ENCODE measurements at regions not wholly inside any gene's neighbourhood (a gene's known extent, or its start where the extent isn't known, plus 50 kb on each side); places are given as distances from the start of the nearest gene placed in this dataset.

GRCh38 chr12:25842254-25842653, 116.2 kb upstream of the RASSF8 start:
- H3K4me3 ChIP-seq = no peak overlapping the region
- no peak for DNase-seq
- H3K36me3 ChIP-seq = no peaks in the 10 kb centered on the region
- no peaks in the 10 kb centered on the region for H3K9me3 ChIP-seq
- H3K27me3 ChIP-seq = no peaks in the 10 kb centered on the region

GRCh38 chr12:25843976-25844375, 114.5 kb upstream of the RASSF8 start:
- H3K4me3 ChIP-seq = no peak overlapping the region
- H3K36me3 ChIP-seq = no peaks in the 10 kb centered on the region
- no peaks in the 10 kb centered on the region for H3K9me3 ChIP-seq
- no peak for DNase-seq
- no peaks in the 10 kb centered on the region for H3K27me3 ChIP-seq

- no peaks in the 10 kb centered on the region for H3K27me3 ChIP-seq
- no peaks in the 10 kb centered on the region for H3K9me3 ChIP-seq
- H3K36me3 ChIP-seq = no peaks in the 10 kb centered on the region
- DNase-seq = no peak
- H3K4me3 ChIP-seq = no peak overlapping the region
Measured at GRCh38 chr12:25845415-25845814, 113.1 kb upstream of the RASSF8 start.

GRCh38 chr12:25852792-25853191, 105.7 kb upstream of the RASSF8 start:
- DNase-seq = no peak
- Histone ChIP-seq H3K27me3 (no peaks in the 10 kb centered on the region), H3K36me3 (no peaks in the 10 kb centered on the region), H3K4me3 (no peak overlapping the region), H3K9me3 (no peaks in the 10 kb centered on the region)

- Histone ChIP-seq H3K27me3 (no peaks in the 10 kb centered on the region), H3K9me3 (no peaks in the 10 kb centered on the region), H3K4me3 (no peak overlapping the region), H3K36me3 (no peaks in the 10 kb centered on the region)
- DNase-seq = no peak
Measured at GRCh38 chr12:25853316-25854095, 105.0 kb upstream of the RASSF8 start.

GRCh38 chr12:25854991-25855390, 103.5 kb upstream of the RASSF8 start:
- Histone ChIP-seq H3K9me3 (no peaks in the 10 kb centered on the region), H3K27me3 (no peaks in the 10 kb centered on the region), H3K4me3 (no peak overlapping the region), H3K36me3 (no peaks in the 10 kb centered on the region)
- no peak for DNase-seq

- DNase-seq = no peak
- H3K27me3 ChIP-seq = no peaks in the 10 kb centered on the region
- no peaks in the 10 kb centered on the region for H3K9me3 ChIP-seq
Measured at GRCh38 chr12:25855716-25856115, 102.8 kb upstream of the RASSF8 start.

GRCh38 chr12:25859976-25860375, 98.5 kb upstream of the RASSF8 start:
- no peak for DNase-seq
- H3K27me3 ChIP-seq = no peaks in the 10 kb centered on the region
- no peaks in the 10 kb centered on the region for H3K9me3 ChIP-seq
- H3K36me3 ChIP-seq = no peaks in the 10 kb centered on the region
- H3K4me3 ChIP-seq = no peak overlapping the region

More at GRCh38 chr12:25855716-25856115, 102.8 kb upstream of the RASSF8 start:
- H3K36me3 ChIP-seq = no peaks in the 10 kb centered on the region
- H3K4me3 ChIP-seq = no peak overlapping the region

GRCh38 chr12:25861226-25861625, 97.3 kb upstream of the RASSF8 start:
- Histone ChIP-seq H3K27me3 (no peaks in the 10 kb centered on the region), H3K36me3 (no peaks in the 10 kb centered on the region), H3K4me3 (no peak overlapping the region), H3K9me3 (no peaks in the 10 kb centered on the region)
- no peak for DNase-seq

- Histone ChIP-seq H3K36me3 (no peaks in the 10 kb centered on the region), H3K9me3 (no peaks in the 10 kb centered on the region), H3K27me3 (no peaks in the 10 kb centered on the region), H3K4me3 (no peak overlapping the region)
- DNase-seq = no peak
Measured at GRCh38 chr12:25864306-25865276, 93.9 kb upstream of the RASSF8 start.

- no peaks in the 10 kb centered on the region for H3K36me3 ChIP-seq
- H3K4me3 ChIP-seq = no peak overlapping the region
- H3K27me3 ChIP-seq = no peaks in the 10 kb centered on the region
- H3K9me3 ChIP-seq = no peaks in the 10 kb centered on the region
- DNase-seq = no peak
Measured at GRCh38 chr12:25866586-25867378, 91.7 kb upstream of the RASSF8 start.

- DNase-seq = no peak
- H3K4me3 ChIP-seq = no peak overlapping the region
Measured at GRCh38 chr12:25868193-25868592, 90.3 kb upstream of the RASSF8 start.

GRCh38 chr12:25872137-25872536, 86.3 kb upstream of the RASSF8 start:
- Histone ChIP-seq H3K27me3 (no peaks in the 10 kb centered on the region), H3K4me3 (no peak overlapping the region), H3K9me3 (no peaks in the 10 kb centered on the region), H3K36me3 (no peaks in the 10 kb centered on the region)
- DNase-seq = no peak

More at GRCh38 chr12:25868193-25868592, 90.3 kb upstream of the RASSF8 start:
- no peaks in the 10 kb centered on the region for H3K36me3 ChIP-seq
- H3K9me3 ChIP-seq = no peaks in the 10 kb centered on the region
- no peaks in the 10 kb centered on the region for H3K27me3 ChIP-seq

GRCh38 chr12:25875661-25876060, 82.8 kb upstream of the RASSF8 start:
- no peak overlapping the region for H3K4me3 ChIP-seq

GRCh38 chr12:25876383-25877045, 82.0 kb upstream of the RASSF8 start:
- no peak for DNase-seq
- Histone ChIP-seq H3K36me3 (no peaks in the 10 kb centered on the region), H3K9me3 (no peaks in the 10 kb centered on the region), H3K4me3 (no peak overlapping the region), H3K27me3 (no peaks in the 10 kb centered on the region)

More at GRCh38 chr12:25875661-25876060, 82.8 kb upstream of the RASSF8 start:
- Histone ChIP-seq H3K9me3 (no peaks in the 10 kb centered on the region), H3K27me3 (no peaks in the 10 kb centered on the region), H3K36me3 (no peaks in the 10 kb centered on the region)
- DNase-seq = no peak

GRCh38 chr12:25877446-25877845, 81.0 kb upstream of the RASSF8 start:
- H3K4me3 ChIP-seq = no peak overlapping the region
- no peaks in the 10 kb centered on the region for H3K36me3 ChIP-seq
- no peak for DNase-seq
- no peaks in the 10 kb centered on the region for H3K9me3 ChIP-seq
- H3K27me3 ChIP-seq = no peaks in the 10 kb centered on the region
